ENCODE measurements at regions not wholly inside any gene's neighbourhood (a gene's known extent, or its start where the extent isn't known, plus 50 kb on each side); places are given as distances from the start of the nearest gene placed in this dataset.
"Not testable (repeated sequence)": the region's sequence is repeated elsewhere in the genome, so short reads cannot be mapped to it uniquely, and the experiment has no call there.

DNA sequence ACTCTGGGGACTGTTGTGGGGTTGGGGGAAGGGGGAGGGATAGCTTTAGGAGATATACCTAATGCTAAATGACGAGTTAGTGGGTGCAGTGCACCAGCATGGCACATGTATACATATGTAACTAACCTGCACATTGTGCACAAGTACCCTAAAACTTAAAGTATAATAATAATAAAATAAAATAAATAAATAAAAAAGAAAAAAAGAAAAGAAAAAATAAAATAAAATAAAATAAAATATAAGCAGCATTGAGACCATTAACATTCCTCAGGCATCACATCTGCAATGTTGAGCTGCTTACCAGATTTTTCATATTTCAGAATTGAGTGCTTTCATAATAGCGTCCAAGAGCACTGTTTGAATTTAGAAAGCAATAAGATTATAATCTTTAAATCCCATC lies 263.2 kb upstream of the GJE1 start:
- not testable (repeated sequence) for H3K9ac ChIP-seq (ENCODE audit: low read depth, low read length); H3K4me3 ChIP-seq (ENCODE audit: low read length); H3K9me3 ChIP-seq (replicated peaks; ENCODE audit: low read length); H3K4me1 ChIP-seq (ENCODE audit: control insufficient read depth, insufficient read depth, low read length); H3K4me2 ChIP-seq (ENCODE audit: low read length); H3K27me3 ChIP-seq (ENCODE audit: control insufficient read depth, insufficient read depth, low read length); H3K36me3 ChIP-seq (ENCODE audit: insufficient read depth, low read length)

DNA sequence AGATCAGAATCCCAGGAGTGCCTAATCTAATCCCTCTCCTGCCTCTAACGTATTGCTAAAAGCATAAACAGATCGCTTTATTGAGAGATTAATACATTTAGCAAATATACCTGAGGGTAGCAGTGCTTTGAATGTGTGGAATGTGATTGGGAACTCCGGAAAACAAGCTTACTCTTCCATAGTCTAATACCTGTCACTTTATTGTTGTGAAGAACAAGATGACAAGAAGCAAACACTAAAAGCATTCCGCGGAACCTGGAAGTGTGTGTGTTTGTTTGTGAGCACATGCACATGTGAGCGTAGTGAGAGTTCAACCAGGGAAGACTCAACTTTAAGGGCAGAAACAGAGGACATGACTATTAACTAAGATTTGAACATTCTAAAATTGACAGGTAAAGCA lies 265.0 kb upstream of the GJE1 start:
- Histone ChIP-seq H3K27me3 (ENCODE audit: control insufficient read depth, insufficient read depth, low read length) (no peaks in the 10 kb centered on the region), H3K36me3 (ENCODE audit: insufficient read depth, low read length) (no peaks in the 10 kb centered on the region), H3K4me2 (ENCODE audit: low read length) (no peak overlapping the region), H3K9ac (ENCODE audit: low read depth, low read length) (no peak overlapping the region), H3K4me1 (ENCODE audit: control insufficient read depth, insufficient read depth, low read length) (no peaks in the 10 kb centered on the region), H3K4me3 (ENCODE audit: low read length) (no peak overlapping the region), H3K9me3 (replicated peaks; ENCODE audit: low read length) (no peaks in the 10 kb centered on the region)

DNA sequence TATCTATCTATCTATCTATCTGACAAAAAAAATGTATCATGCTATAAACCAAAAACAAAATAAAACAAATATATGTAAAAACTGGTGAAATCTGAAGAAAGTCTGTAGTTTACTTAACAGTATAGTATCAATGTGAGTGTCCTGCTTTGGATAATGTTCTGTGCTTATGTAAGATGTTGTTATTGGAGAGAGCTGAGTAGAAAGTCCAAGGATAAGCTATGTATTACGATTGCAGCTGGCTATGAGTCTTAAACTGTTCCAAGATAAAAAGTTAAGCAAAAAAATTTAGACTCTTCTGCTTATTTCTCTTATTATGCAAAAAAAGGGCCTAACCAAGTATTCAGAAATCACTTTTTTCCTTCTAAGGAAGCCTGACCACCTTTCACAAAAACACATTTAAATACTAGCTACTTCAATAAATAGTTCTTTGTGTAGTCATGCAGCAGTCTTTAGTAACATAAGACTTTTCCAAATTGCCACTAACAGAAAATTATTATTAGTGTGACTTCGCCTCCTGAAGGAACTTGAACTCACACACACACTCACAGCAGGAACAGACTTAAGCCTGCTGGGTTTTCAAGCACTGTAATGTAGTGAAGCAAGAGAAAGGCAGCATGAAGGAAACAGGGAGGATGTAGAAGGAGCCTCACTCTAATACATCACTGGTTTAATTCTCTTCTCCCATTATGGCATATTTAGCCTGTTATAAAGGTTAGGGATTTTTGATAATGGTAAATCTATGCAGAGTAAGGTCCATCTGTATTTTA lies 265.8 kb upstream of the GJE1 start:
- Histone ChIP-seq H3K4me1 (ENCODE audit: control insufficient read depth, insufficient read depth, low read length) (no peaks in the 10 kb centered on the region), H3K9me3 (replicated peaks; ENCODE audit: low read length) (no peaks in the 10 kb centered on the region), H3K4me3 (ENCODE audit: low read length) (no peak overlapping the region), H3K4me2 (ENCODE audit: low read length) (no peak overlapping the region), H3K9ac (ENCODE audit: low read depth, low read length) (no peak overlapping the region), H3K36me3 (ENCODE audit: insufficient read depth, low read length) (no peaks in the 10 kb centered on the region), H3K27me3 (ENCODE audit: control insufficient read depth, insufficient read depth, low read length) (no peaks in the 10 kb centered on the region)

DNA sequence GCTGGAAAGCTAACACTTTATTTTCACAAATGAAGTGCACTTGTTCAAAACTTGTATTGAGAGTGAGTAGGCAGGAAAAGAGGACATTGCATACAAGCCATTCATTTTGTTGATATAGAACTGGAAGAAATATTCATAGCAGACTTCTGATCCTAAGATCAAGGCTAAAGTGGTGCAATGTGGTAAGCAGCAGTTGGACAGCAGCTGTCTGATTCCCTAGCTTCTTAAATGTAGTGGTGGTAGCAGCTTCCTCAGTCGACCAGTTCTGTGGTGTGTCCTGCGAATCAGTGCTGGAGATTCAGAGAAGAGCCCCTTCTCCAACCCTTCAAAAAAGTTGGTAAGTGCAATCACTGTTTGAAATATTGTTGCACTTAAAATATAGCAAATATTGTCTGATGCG lies 281.7 kb upstream of the GJE1 start:
- H3K9me3 ChIP-seq (replicated peaks; ENCODE audit: low read length), result no peaks in the 10 kb centered on the region

DNA sequence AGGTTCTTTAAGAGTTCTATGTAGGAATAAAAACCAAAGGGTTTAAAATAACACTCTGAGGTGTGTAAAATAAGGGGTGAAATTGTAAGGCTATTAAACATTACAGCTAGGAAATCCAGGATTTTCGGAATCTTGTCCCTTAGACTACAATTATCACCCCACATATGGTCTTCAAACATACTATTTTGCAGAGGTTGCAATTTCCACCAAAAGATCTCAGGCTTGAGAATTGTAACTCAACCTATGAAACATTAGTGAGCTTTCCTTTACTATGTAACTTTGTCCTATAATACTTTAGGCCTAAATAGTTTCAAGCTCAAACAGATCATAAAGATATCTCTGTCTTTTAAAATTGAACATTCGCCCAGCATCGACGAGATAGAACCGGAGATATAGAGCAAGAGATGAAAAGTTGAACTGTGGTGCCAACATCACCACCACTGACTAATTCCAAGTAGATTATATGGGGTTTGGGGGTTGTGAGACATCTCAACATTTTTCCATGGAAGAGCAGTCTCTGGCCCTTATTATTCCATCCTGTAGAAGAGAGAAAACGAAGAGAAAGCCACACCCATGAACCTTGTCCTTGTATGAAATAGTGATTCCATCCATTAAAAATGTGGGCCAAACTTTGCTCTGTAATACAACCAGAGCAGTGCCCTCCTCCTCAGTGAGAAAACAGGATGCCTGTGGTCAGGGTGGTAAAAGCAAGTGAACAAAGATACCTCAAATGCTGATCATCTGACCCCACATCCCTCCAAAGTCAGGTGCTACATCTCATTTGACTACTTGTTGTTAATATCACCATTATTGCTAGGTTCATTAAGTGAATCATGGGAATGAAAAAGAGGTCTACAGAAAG lies 284.5 kb upstream of the GJE1 start:
- Histone ChIP-seq H3K36me3 (ENCODE audit: insufficient read depth, low read length) (no peaks in the 10 kb centered on the region), H3K9me3 (replicated peaks; ENCODE audit: low read length) (no peaks in the 10 kb centered on the region), H3K4me2 (ENCODE audit: low read length) (no peak overlapping the region), H3K4me3 (ENCODE audit: low read length) (no peak overlapping the region), H3K4me1 (ENCODE audit: control insufficient read depth, insufficient read depth, low read length) (no peaks in the 10 kb centered on the region), H3K9ac (ENCODE audit: low read depth, low read length) (no peak overlapping the region), H3K27me3 (ENCODE audit: control insufficient read depth, insufficient read depth, low read length) (no peaks in the 10 kb centered on the region)

More for the DNA sequence above, 281.7 kb upstream of the GJE1 start:
- no peaks in the 10 kb centered on the region for H3K4me1 ChIP-seq (ENCODE audit: control insufficient read depth, insufficient read depth, low read length)
- no peak overlapping the region for H3K9ac ChIP-seq (ENCODE audit: low read depth, low read length)
- no peak overlapping the region for H3K4me3 ChIP-seq (ENCODE audit: low read length)
- no peaks in the 10 kb centered on the region for H3K36me3 ChIP-seq (ENCODE audit: insufficient read depth, low read length)
- H3K4me2 ChIP-seq (ENCODE audit: low read length), result no peak overlapping the region
- H3K27me3 ChIP-seq (ENCODE audit: control insufficient read depth, insufficient read depth, low read length), result no peaks in the 10 kb centered on the region

DNA sequence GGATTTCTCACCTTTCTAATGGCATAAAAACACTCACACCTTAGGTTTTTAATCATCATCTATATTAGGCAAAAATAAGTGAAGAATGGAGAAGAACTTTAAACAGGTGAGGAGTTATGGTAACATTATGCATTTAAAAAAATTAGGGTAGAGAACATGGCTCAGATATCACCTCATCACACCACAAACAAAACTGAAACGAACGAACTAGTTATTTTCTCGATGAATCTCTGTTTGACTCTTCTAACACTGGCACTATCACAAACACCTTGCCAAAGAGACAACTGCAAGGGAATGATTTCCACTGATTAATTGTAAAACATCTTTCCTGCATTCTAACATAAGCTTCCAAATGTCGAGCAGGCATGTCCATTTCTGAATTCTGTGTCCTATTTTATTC lies 286.1 kb upstream of the GJE1 start:
- Histone ChIP-seq H3K9me3 (replicated peaks; ENCODE audit: low read length) (no peaks in the 10 kb centered on the region), H3K27me3 (ENCODE audit: control insufficient read depth, insufficient read depth, low read length) (no peaks in the 10 kb centered on the region), H3K4me3 (ENCODE audit: low read length) (no peak overlapping the region), H3K9ac (ENCODE audit: low read depth, low read length) (no peak overlapping the region), H3K36me3 (ENCODE audit: insufficient read depth, low read length) (no peaks in the 10 kb centered on the region), H3K4me1 (ENCODE audit: control insufficient read depth, insufficient read depth, low read length) (no peaks in the 10 kb centered on the region), H3K4me2 (ENCODE audit: low read length) (no peak overlapping the region)

DNA sequence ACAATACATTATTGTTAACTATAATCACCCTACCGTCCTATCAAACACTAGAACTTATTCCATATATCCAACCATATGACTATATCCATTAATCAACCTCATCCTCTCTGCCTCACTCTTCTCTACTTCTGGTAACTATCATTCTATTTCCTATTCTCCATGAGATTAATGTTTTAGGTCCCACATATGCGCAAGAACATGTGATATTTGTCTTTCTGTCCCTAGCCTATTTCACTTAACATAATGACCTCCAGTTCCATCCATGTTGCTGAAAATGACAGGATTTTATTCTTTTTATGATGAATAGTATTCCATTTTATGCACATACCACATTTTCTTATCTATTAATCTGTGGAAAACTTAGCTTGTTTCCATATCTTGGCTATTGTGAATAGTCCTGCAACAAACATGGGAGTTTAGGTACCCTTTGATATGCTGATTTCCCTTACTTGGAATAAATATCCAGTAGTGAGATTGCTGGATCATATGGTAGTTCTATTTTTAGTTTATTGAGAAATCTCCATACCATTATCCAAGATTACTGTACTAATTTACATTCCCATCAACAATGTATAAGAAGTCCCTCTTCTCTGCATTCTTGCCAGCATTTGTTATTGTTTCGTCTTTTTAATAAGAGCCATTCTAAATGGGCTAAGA lies 289.4 kb upstream of the GJE1 start:
- no peak overlapping the region for H3K4me3 ChIP-seq (ENCODE audit: low read length)
- no peak overlapping the region for H3K4me2 ChIP-seq (ENCODE audit: low read length)
- no peaks in the 10 kb centered on the region for H3K27me3 ChIP-seq (ENCODE audit: control insufficient read depth, insufficient read depth, low read length)
- no peak overlapping the region for H3K9ac ChIP-seq (ENCODE audit: low read depth, low read length)
- H3K9me3 ChIP-seq (replicated peaks; ENCODE audit: low read length), result no peaks in the 10 kb centered on the region
- no peaks in the 10 kb centered on the region for H3K4me1 ChIP-seq (ENCODE audit: control insufficient read depth, insufficient read depth, low read length)
- H3K36me3 ChIP-seq (ENCODE audit: insufficient read depth, low read length), result no peaks in the 10 kb centered on the region

DNA sequence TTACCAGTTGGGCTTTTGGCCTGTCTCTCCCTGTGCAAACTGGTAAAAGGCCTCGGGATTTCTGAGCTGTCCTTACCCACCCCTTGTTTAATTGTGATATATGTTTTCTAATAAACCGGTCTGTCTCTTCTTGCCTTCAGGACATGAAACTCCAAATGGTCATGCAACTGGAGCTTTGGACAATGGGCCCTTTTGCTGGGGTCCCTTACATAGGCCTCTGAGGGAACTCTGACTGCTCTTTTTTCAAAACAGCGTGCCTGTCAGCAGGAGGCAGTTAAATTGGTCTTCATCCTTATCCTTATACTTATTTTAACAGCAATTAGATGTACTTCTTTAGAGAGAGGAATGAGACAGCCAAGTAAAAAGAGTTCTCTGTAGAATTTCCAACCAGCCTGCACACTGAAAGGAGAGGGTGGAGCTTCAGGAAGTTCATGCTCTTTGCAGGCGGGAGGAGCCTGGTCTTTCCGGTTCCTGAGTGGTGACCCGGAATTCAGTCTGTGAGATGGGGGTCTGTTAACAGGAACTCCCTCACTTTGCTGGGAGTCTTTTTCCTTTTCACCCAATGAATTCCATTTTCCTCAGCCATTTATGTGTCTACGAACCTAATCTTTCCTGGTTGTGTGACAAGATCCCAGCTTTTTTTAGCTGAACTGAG lies 299.6 kb upstream of the GJE1 start:
- H3K9me3 ChIP-seq (replicated peaks; ENCODE audit: low read length), result no peaks in the 10 kb centered on the region
- no peaks in the 10 kb centered on the region for H3K36me3 ChIP-seq (ENCODE audit: insufficient read depth, low read length)
- no peak overlapping the region for H3K9ac ChIP-seq (ENCODE audit: low read depth, low read length)
- no peak overlapping the region for H3K4me3 ChIP-seq (ENCODE audit: low read length)
- no peaks in the 10 kb centered on the region for H3K27me3 ChIP-seq (ENCODE audit: control insufficient read depth, insufficient read depth, low read length)
- H3K4me2 ChIP-seq (ENCODE audit: low read length), result no peak overlapping the region
- no peaks in the 10 kb centered on the region for H3K4me1 ChIP-seq (ENCODE audit: control insufficient read depth, insufficient read depth, low read length)

DNA sequence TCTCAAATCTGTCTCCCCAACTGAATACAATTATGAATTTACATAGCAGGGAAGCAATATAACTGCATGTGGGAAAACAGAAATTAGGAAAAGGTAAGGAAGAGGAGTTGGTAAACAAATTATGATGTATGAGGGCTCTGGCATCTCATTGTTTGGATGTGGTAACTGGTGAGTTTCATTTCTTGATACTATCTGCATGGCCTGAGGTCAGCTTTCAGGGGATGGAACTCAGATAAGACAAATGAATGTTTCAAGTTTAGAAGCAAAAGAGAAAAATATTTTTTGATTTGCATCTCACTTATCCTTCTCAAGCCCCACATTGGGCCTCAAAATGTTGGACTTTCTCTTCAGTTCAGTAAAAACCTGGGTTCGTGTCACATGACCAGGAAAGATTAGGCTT lies 302.2 kb upstream of the GJE1 start:
- H3K36me3 ChIP-seq (ENCODE audit: insufficient read depth, low read length), result no peaks in the 10 kb centered on the region
- H3K4me3 ChIP-seq (ENCODE audit: low read length), result no peak overlapping the region
- H3K4me2 ChIP-seq (ENCODE audit: low read length), result no peak overlapping the region
- no peak overlapping the region for H3K9ac ChIP-seq (ENCODE audit: low read depth, low read length)
- H3K4me1 ChIP-seq (ENCODE audit: control insufficient read depth, insufficient read depth, low read length), result no peaks in the 10 kb centered on the region
- no peaks in the 10 kb centered on the region for H3K9me3 ChIP-seq (replicated peaks; ENCODE audit: low read length)
- no peaks in the 10 kb centered on the region for H3K27me3 ChIP-seq (ENCODE audit: control insufficient read depth, insufficient read depth, low read length)

DNA sequence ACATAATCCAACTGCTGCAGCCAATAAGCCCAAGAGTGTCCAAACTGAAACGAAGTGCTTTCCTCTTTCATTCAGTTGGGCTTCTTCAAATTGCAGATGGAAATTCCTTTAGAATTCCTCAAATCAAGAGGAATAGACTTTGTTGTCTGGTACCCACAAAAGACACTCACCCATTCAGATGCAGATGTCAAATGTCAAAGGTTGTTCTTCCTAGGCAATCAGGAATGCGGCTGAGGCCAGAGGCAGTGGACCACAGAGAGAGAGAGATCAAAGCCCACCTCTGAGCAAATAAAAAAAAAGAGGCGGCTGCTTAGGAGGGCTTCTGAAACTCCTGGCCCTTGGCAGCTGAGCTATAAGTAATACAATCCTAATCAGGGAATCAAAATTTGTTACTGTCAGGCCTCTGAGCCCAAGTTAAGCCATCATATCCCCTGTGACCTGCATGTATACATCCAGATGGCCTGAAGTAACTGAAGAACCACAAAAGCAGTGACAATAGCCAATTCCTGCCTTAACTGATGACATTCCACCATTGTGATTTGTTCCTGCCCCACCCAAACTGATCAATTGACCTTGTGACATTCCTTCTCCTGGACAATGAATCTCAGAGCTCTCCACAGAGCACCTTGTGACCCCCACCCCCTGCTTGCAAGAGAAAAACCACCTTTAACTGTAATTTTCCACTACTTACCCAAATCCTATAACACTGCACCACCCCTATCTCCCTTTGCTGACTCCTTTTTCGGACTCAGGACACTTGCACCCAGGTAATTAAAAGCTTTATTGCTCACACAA lies 303.0 kb upstream of the GJE1 start:
- Histone ChIP-seq H3K36me3 (ENCODE audit: insufficient read depth, low read length) (no peaks in the 10 kb centered on the region), H3K9me3 (replicated peaks; ENCODE audit: low read length) (no peaks in the 10 kb centered on the region), H3K4me2 (ENCODE audit: low read length) (no peak overlapping the region), H3K9ac (ENCODE audit: low read depth, low read length) (no peak overlapping the region), H3K4me1 (ENCODE audit: control insufficient read depth, insufficient read depth, low read length) (no peaks in the 10 kb centered on the region), H3K27me3 (ENCODE audit: control insufficient read depth, insufficient read depth, low read length) (no peaks in the 10 kb centered on the region), H3K4me3 (ENCODE audit: low read length) (no peak overlapping the region)

DNA sequence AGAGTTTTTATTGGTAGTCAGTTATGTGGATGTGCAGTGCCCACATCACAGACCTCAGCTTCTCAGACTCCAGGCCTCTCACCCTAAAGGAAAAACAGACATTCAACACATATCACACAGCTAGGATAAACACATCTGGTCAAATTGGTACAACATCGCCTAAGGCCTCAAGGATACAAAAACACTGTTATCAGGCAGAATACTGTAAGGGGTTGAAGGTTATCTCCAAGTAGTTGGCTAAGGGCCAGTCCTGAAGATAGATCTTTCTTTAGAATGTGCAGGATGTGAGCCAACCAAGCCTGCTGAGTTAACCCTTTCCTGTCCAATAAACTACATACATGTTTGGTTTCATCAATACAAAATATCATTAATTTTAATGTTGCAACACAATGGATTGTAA lies 308.4 kb upstream of the GJE1 start:
- no peaks in the 10 kb centered on the region for H3K9me3 ChIP-seq (replicated peaks; ENCODE audit: low read length)
- H3K4me1 ChIP-seq (ENCODE audit: control insufficient read depth, insufficient read depth, low read length), result no peaks in the 10 kb centered on the region
- H3K4me2 ChIP-seq (ENCODE audit: low read length), result no peak overlapping the region
- no peaks in the 10 kb centered on the region for H3K27me3 ChIP-seq (ENCODE audit: control insufficient read depth, insufficient read depth, low read length)
- H3K36me3 ChIP-seq (ENCODE audit: insufficient read depth, low read length), result no peaks in the 10 kb centered on the region
- no peak overlapping the region for H3K4me3 ChIP-seq (ENCODE audit: low read length)
- H3K9ac ChIP-seq (ENCODE audit: low read depth, low read length), result no peak overlapping the region

Measured in skeletal muscle satellite cell (primary cell).